ENCODE measurements at regions not wholly inside any gene's neighbourhood (a gene's known extent, or its start where the extent isn't known, plus 50 kb on each side); places are given as distances from the start of the nearest gene placed in this dataset.

- no peaks in the 10 kb centered on the region for H3K27me3 ChIP-seq (ENCODE audit: control insufficient read depth, insufficient read depth, low read length)
- H3K4me3 ChIP-seq (ENCODE audit: low read depth, low read length) = no peak overlapping the region
- H3K4me1 ChIP-seq (ENCODE audit: control insufficient read depth, insufficient read depth, low read length) = peaks cover 12% of the 10 kb centered on the region
- H3K9me3 ChIP-seq (ENCODE audit: control insufficient read depth, insufficient read depth, low read length) = no peaks in the 10 kb centered on the region
- no peak overlapping the region for H3K27ac ChIP-seq (ENCODE audit: low read depth, low read length)
- H3K9ac ChIP-seq (ENCODE audit: low read depth, low read length) = no peak overlapping the region
- H3K36me3 ChIP-seq (ENCODE audit: control insufficient read depth, insufficient read depth, low read length) = no peaks in the 10 kb centered on the region
Observed at GRCh38 chr12:87841935-87842334, 187.3 kb downstream of the C12orf50 start.

GRCh38 chr12:87836190-87836589 lies 193.0 kb downstream of the C12orf50 start:
- H3K4me3 ChIP-seq (ENCODE audit: low read depth, low read length) = no peak overlapping the region

GRCh38 chr12:87828382-87828973 lies 200.7 kb downstream of the C12orf50 start:
- H3K9me3 ChIP-seq (ENCODE audit: control insufficient read depth, insufficient read depth, low read length) = no peaks in the 10 kb centered on the region
- H3K4me3 ChIP-seq (ENCODE audit: low read depth, low read length) = no peak overlapping the region
- no peaks in the 10 kb centered on the region for H3K36me3 ChIP-seq (ENCODE audit: control insufficient read depth, insufficient read depth, low read length)
- H3K4me1 ChIP-seq (ENCODE audit: control insufficient read depth, insufficient read depth, low read length) = no peaks in the 10 kb centered on the region
- H3K27ac ChIP-seq (ENCODE audit: low read depth, low read length) = no peak overlapping the region
- no peak overlapping the region for H3K9ac ChIP-seq (ENCODE audit: low read depth, low read length)
- H3K27me3 ChIP-seq (ENCODE audit: control insufficient read depth, insufficient read depth, low read length) = no peaks in the 10 kb centered on the region

More at GRCh38 chr12:87836190-87836589, 193.0 kb downstream of the C12orf50 start:
- Histone ChIP-seq H3K4me1 (ENCODE audit: control insufficient read depth, insufficient read depth, low read length) (no peaks in the 10 kb centered on the region), H3K27me3 (ENCODE audit: control insufficient read depth, insufficient read depth, low read length) (no peaks in the 10 kb centered on the region), H3K9me3 (ENCODE audit: control insufficient read depth, insufficient read depth, low read length) (no peaks in the 10 kb centered on the region), H3K9ac (ENCODE audit: low read depth, low read length) (no peak overlapping the region), H3K36me3 (ENCODE audit: control insufficient read depth, insufficient read depth, low read length) (no peaks in the 10 kb centered on the region), H3K27ac (ENCODE audit: low read depth, low read length) (no peak overlapping the region)

GRCh38 chr12:87827638-87828264 lies 201.4 kb downstream of the C12orf50 start:
- Histone ChIP-seq H3K9me3 (ENCODE audit: control insufficient read depth, insufficient read depth, low read length) (no peaks in the 10 kb centered on the region), H3K9ac (ENCODE audit: low read depth, low read length) (no peak overlapping the region), H3K4me1 (ENCODE audit: control insufficient read depth, insufficient read depth, low read length) (no peaks in the 10 kb centered on the region), H3K4me3 (ENCODE audit: low read depth, low read length) (no peak overlapping the region), H3K36me3 (ENCODE audit: control insufficient read depth, insufficient read depth, low read length) (no peaks in the 10 kb centered on the region), H3K27ac (ENCODE audit: low read depth, low read length) (no peak overlapping the region), H3K27me3 (ENCODE audit: control insufficient read depth, insufficient read depth, low read length) (no peaks in the 10 kb centered on the region)

GRCh38 chr12:87822923-87823322 lies 206.3 kb downstream of the C12orf50 start:
- no peaks in the 10 kb centered on the region for H3K27me3 ChIP-seq (ENCODE audit: control insufficient read depth, insufficient read depth, low read length)
- no peak overlapping the region for H3K4me3 ChIP-seq (ENCODE audit: low read depth, low read length)
- no peak overlapping the region for H3K9ac ChIP-seq (ENCODE audit: low read depth, low read length)
- no peaks in the 10 kb centered on the region for H3K36me3 ChIP-seq (ENCODE audit: control insufficient read depth, insufficient read depth, low read length)
- H3K27ac ChIP-seq (ENCODE audit: low read depth, low read length) = no peak overlapping the region
- H3K9me3 ChIP-seq (ENCODE audit: control insufficient read depth, insufficient read depth, low read length) = no peaks in the 10 kb centered on the region
- peaks cover 6% of the 10 kb centered on the region; the same call in 1 of the 2 replicates for H3K4me1 ChIP-seq (ENCODE audit: control insufficient read depth, insufficient read depth, low read length)

- Histone ChIP-seq H3K36me3 (ENCODE audit: control insufficient read depth, insufficient read depth, low read length) (no peaks in the 10 kb centered on the region), H3K4me3 (ENCODE audit: low read depth, low read length) (no peak overlapping the region), H3K27me3 (ENCODE audit: control insufficient read depth, insufficient read depth, low read length) (no peaks in the 10 kb centered on the region), H3K9ac (ENCODE audit: low read depth, low read length) (no peak overlapping the region), H3K27ac (ENCODE audit: low read depth, low read length) (no peak overlapping the region), H3K4me1 (ENCODE audit: control insufficient read depth, insufficient read depth, low read length) (peaks cover 6% of the 10 kb centered on the region; the same call in 1 of the 2 replicates), H3K9me3 (ENCODE audit: control insufficient read depth, insufficient read depth, low read length) (no peaks in the 10 kb centered on the region)
Observed at GRCh38 chr12:87820524-87821202, 208.5 kb downstream of the C12orf50 start.

GRCh38 chr12:87818441-87818840 lies 210.8 kb downstream of the C12orf50 start:
- H3K36me3 ChIP-seq (ENCODE audit: control insufficient read depth, insufficient read depth, low read length) = no peaks in the 10 kb centered on the region
- no peak overlapping the region for H3K9ac ChIP-seq (ENCODE audit: low read depth, low read length)
- peaks cover 6% of the 10 kb centered on the region; the same call in 1 of the 2 replicates for H3K4me1 ChIP-seq (ENCODE audit: control insufficient read depth, insufficient read depth, low read length)
- H3K27ac ChIP-seq (ENCODE audit: low read depth, low read length) = no peak overlapping the region
- H3K9me3 ChIP-seq (ENCODE audit: control insufficient read depth, insufficient read depth, low read length) = no peaks in the 10 kb centered on the region
- no peak overlapping the region for H3K4me3 ChIP-seq (ENCODE audit: low read depth, low read length)
- H3K27me3 ChIP-seq (ENCODE audit: control insufficient read depth, insufficient read depth, low read length) = no peaks in the 10 kb centered on the region

- Histone ChIP-seq H3K27me3 (ENCODE audit: control insufficient read depth, insufficient read depth, low read length) (no peaks in the 10 kb centered on the region), H3K4me1 (ENCODE audit: control insufficient read depth, insufficient read depth, low read length) (peaks cover 4% of the 10 kb centered on the region; the same call in 1 of the 2 replicates), H3K4me3 (ENCODE audit: low read depth, low read length) (no peak overlapping the region), H3K9me3 (ENCODE audit: control insufficient read depth, insufficient read depth, low read length) (no peaks in the 10 kb centered on the region), H3K36me3 (ENCODE audit: control insufficient read depth, insufficient read depth, low read length) (no peaks in the 10 kb centered on the region), H3K9ac (ENCODE audit: low read depth, low read length) (no peak overlapping the region), H3K27ac (ENCODE audit: low read depth, low read length) (no peak overlapping the region)
Observed at GRCh38 chr12:87815771-87816585, 213.2 kb downstream of the C12orf50 start.

- H3K4me1 ChIP-seq (ENCODE audit: control insufficient read depth, insufficient read depth, low read length) = no peaks in the 10 kb centered on the region
- no peak overlapping the region for H3K27ac ChIP-seq (ENCODE audit: low read depth, low read length)
- no peaks in the 10 kb centered on the region for H3K27me3 ChIP-seq (ENCODE audit: control insufficient read depth, insufficient read depth, low read length)
- no peak overlapping the region for H3K9ac ChIP-seq (ENCODE audit: low read depth, low read length)
- H3K36me3 ChIP-seq (ENCODE audit: control insufficient read depth, insufficient read depth, low read length) = no peaks in the 10 kb centered on the region
- no peaks in the 10 kb centered on the region for H3K9me3 ChIP-seq (ENCODE audit: control insufficient read depth, insufficient read depth, low read length)
- no peak overlapping the region for H3K4me3 ChIP-seq (ENCODE audit: low read depth, low read length)
Observed at GRCh38 chr12:87814625-87815024, 214.6 kb downstream of the C12orf50 start.

GRCh38 chr12:87813476-87814234 lies 215.5 kb downstream of the C12orf50 start:
- H3K27ac ChIP-seq (ENCODE audit: low read depth, low read length) = no peak overlapping the region
- H3K4me3 ChIP-seq (ENCODE audit: low read depth, low read length) = no peak overlapping the region
- H3K9me3 ChIP-seq (ENCODE audit: control insufficient read depth, insufficient read depth, low read length) = no peaks in the 10 kb centered on the region

More at GRCh38 chr12:87813476-87814234, 215.5 kb downstream of the C12orf50 start:
- Histone ChIP-seq H3K27me3 (ENCODE audit: control insufficient read depth, insufficient read depth, low read length) (no peaks in the 10 kb centered on the region), H3K36me3 (ENCODE audit: control insufficient read depth, insufficient read depth, low read length) (no peaks in the 10 kb centered on the region), H3K9ac (ENCODE audit: low read depth, low read length) (no peak overlapping the region), H3K4me1 (ENCODE audit: control insufficient read depth, insufficient read depth, low read length) (no peaks in the 10 kb centered on the region)
